Stimulated activated CD4-positive, alpha-beta T cell treated with anti-CD3 and anti-CD28 coated beads, Interleukin-4, amount 100 ng/mL, for 4 hours (primary cell): ENCODE measurements at regions not wholly inside any gene's neighbourhood (a gene's known extent, or its start where the extent isn't known, plus 50 kb on each side); places are given as distances from the start of the nearest gene placed in this dataset.
"Not testable (repeated sequence)": the region's sequence is repeated elsewhere in the genome, so short reads cannot be mapped to it uniquely, and the experiment has no call there.

Experiments used
- DNase-seq, 2 experiments: peaks; one replicate each; pipeline ENCODE4 v3.0.0-alpha.2; 2020

DNA sequence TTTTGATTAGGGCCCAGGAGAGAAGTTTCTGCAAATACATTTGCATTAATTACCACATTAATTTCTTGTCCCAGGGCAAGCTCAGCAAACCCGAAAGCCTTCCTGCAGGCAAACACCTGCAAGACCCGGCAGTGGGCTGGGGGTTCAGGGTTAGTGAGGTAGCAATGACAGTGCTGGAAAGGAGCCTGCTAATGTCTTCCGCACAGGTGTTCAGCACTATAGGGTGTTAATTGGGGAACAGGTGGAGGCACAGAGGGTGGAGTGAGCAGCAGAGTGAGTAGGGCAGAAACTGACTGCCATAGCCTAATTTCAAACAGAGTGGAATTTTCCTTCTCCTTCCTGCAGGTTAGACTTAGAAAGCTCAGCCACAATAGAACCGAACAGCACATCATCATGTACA lies 50.9 kb upstream of the UBASH3B start:
- DNase-seq, result no peak

DNA sequence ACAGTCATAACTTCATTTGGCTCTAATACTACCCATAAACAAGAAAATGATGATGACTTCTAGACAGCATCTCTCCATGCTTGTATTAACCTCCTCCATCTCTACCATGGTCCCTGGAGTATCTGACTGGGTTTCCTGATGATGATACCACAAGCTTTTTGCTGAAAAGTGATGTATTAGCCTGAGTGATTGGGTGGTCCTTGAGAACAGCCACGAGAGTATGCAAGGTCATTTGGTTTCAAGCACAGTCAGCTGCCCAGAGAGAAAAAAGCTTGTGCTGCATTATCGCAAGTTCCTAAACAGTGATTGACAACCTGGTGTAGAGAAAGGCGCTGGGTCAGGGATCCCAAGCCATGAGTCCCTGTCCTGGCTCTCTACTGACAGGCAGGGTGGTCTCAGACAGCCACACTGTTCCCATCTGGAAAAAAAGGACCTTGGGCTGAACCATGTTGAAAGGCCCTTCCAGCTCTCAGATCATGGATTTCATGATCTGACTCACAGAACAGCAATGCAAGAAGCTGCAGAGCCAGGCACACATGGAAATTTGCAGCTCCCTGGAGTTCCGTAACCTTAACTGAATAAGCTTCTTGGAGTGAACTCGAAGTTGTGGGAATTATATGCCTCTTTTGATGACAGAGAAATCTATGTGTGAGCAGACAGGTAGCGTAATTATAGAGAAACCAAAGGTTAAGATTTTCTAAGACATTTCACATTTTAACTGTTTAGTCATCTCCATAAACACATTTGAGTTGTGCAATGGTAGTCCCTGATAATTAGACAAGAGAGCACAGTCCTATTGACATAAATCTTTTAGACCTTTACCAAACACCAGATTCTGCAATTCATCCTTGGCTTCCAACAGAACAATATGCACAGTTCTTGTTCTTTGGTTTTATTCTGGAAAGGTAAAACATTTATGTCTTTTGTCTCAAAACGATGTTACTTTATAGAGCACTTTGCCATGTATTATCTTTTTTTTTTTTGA lies 54.1 kb upstream of the UBASH3B start:
- DNase-seq, result no peak

DNA sequence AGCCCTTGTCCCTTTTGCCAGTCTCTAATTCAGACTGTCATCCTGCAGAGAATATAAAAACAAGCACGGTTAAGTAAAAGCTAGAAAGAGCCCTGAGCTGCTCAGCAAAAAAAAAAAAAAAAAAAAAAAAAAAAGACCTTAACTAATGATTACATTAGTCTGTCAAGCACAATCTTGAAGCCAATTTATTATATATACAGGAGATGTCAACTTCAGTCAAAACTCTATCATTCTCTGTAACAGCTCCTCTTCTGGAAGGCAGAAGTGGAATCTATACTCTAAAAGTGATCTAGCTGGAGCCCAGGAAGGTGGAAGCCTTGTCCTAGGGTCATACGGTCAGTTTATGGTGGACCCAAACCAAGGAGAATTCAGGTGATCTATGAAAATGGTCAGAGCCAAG lies 55.2 kb upstream of the UBASH3B start:
- no peak for DNase-seq

DNA sequence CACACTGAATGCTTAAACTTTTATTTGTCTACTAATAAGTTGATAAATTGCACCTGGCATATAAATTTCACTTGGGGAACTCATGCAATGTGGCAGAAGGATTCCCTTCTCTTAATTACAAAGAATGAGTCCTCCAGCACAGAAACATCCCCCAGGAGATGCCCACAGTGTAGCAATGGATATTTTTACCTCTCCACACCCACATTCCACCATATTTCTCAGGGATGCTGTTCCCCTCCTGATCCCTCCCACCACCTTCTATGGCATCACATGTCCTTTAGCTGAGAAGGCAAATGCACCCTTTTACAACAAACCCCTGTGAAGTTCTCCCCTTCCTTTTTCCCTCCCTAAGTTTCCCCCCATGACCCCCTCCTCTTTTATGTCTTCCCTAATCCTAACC lies 56.1 kb upstream of the UBASH3B start:
- DNase-seq, result no peak

DNA sequence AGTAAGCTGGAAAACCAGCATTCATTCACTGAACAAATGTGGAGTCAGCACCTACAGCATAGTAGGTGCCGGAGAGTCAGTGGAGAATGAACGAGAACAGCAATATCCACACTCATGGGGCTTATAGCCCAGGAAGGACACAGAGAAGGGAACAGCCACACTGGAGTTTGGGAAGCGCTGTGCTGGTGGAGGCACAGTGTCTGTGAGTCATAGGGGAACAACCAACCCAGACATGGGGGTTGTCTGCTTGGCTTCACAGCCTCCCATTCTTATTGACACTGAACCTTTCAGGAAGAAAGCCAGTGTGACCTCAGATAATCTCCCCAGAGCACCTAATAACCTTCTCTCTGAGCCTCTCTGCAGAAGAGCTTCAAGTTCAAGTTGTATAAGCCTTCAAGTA lies 56.6 kb upstream of the UBASH3B start:
- no peak for DNase-seq

DNA sequence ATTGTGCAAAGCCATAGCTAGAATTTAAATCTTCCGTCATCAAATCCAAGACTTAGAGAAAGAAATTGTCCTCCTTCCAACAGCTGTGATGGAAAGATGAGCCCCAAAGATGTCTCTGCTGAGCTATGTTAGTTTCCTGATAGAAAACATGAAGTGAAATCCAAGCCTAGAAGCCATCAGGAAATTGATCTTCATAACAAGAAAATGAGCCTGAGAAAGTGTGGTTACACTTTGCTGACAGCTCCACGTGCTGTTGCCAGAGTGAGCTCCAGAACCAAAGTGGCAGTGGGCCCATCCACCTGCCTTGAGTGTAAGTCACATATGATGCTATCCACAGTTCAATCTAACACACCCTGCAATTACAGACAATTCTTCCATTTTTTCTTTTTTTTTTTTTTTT lies 58.0 kb upstream of the UBASH3B start:
- DNase-seq, result no peak

DNA sequence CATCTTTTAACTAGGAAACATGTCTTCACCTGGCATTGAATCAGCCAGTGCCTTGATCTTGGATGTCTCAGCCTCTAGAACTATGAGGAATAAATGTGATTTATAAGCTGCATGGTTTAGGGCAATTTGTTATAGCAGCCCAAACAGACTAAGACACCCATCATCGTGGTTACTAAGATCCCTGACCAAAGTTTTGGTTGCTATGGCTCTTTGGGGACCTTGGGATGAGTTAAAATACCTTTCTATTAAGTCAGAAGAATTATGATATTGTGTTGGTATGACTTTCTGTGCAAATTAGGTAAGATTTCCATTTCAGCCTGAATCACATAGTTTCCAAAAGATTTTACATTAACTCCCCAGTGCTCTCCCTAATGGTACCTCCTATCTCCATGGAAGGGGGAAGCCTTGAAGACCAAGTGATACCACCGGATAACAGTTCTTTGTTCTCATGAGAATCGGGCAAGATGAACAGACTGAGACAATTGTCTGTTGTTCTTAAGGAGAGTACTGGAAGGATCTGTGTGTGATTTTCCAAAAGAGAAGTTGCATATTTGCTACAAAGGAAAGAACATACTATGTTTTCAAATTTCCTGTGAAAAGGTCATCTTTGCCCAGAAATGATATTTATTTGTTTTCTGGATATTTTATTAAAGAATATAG lies 60.4 kb upstream of the UBASH3B start:
- DNase-seq, result no peak

DNA sequence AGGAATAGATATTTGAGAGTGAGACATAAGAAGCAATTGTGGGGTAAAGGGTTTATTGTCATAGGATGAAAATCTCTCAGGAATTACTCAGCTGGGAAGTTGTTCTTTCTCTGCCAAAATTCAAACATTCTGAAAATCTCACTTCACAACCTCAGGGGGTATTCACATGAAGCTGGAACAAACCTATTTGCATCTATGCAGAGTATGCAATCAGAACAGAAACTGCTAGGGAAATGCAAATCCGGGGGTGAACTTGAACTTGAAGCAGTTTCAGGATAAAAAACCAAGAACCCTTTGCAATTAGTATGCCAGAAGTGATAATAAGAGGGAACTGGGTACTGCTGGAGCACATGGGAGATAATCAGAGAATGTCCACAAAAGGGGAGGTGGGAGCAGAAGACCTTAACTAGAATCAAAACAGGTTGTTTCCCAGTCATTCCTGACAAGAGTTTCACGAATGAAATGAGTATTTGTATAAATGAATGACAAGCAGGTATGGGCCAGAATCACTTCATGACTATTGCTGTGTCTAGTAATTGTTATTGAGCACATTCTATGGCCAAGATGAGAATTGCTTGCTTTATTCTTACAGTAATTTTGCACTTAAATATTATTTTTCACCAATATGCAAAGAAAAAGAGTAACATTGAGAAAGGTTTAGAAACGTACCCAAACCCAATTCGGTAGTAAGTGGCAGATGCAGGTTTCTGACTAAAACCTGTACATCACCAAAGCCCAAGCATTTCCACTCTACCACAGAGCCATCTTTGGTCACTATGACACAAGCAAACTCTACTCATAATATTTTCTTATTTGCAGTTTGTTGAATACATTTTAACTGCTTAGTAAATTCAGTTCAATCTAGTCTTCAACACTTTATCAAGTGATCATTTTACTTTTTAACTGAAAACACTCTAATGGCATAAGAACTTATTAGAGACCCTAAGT lies 61.8 kb upstream of the UBASH3B start:
- DNase-seq, result no peak

DNA sequence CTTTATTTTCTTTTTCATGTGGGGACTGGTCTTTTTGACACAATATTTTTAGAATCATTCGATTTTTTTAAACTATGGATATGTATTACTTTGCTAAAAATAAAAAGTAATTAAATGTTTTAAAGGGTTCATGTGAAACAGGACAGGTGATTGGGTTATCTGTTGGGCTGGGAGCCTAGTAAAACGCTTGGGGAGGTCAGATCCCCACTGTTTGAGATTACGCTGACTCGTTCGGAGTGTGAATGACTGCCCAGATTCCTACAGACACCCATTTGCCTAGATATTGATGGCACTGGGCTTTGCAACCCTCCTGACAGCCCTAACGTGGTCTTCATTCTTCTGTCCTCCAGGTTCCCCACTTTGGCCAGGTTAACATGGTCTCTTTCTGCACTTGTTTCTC lies 62.9 kb upstream of the UBASH3B start:
- no peak for DNase-seq

DNA sequence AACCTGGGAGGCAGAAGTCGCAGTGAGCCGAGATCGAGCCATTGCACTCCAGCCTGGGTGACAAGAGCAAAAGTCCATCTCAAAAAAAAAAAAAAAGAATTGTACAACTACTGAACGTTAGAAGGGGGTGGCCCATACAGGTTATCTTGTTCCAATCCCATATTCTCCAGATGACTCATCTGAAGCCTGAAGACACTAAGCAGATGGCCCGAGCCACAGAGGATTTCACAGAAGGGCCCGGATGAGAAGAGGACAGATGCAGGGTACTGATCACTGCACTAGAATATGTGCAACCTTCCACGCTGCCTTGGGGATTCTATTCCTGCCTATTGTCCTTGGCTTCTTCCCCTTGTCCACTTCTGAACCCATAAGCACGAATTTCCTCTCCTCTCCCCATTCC lies 70.9 kb upstream of the UBASH3B start:
- DNase-seq, result no peak

DNA sequence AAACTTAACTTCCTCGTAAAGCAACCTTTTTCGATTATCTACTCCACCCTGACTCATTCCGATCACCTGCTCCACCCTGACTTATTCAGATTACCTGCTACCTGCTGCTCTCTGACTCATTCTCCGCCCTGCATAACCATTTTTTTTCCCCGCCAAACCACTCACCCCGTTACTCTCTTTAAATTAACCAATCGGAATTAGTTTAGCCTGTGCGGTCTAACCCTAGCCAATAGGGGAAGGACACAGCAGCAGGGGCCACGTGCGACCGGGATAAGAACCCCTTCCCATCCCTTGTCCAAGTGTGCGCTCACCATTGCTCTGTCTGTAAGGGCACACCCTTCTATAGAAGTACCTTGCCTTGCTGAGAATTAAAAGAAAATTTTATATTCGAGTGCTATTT lies 75.5 kb upstream of the UBASH3B start:
- not testable (repeated sequence) for DNase-seq

DNA sequence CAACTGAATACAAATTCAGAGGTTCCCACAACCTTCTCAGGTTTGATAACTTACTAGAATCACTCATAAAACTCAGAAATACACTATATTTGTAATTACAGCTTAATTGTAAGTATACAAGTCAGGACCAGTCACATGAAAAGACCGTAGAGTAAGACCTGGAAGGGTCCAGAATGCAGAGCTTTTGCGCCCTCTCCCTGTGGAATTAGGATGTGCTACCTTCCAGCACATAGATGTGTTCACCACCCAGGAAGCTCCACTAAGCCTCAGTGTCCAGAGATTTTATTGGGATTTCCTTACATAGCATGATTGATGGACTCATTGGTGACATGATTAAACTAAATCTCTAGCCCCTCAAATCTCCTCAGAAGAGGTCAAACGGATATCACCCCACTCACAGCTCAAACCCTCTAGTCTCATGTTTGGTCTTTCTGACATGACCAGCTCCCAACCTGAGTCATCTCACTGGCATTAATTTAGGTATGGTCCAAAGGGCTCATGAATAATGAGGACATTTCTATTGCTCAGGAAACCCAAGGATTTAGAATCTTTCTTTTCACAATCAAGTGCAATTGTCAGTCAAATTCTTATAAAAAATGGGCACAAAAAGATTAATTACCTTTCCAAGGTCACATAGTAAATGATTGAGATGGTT lies 77.2 kb upstream of the UBASH3B start:
- DNase-seq, result no peak

DNA sequence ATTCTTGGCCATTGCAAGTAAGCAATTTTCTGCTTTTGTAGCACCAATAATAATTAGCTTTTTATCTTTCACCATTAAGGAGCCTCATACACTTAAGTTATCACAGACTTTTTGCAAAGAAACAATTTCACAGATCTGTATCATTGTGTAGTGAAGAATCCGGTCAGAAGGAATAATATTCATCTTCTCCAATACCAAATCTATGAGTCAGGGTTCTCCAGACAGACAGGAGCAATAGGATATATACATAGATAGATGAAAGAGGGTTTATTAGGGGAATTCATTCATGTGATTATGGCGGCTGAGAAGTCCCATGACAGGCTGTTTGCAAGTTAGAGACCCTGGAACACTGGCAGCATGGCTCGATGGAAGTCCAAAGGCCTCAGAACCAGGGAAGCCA lies 82.9 kb upstream of the UBASH3B start:
- no peak for DNase-seq

DNA sequence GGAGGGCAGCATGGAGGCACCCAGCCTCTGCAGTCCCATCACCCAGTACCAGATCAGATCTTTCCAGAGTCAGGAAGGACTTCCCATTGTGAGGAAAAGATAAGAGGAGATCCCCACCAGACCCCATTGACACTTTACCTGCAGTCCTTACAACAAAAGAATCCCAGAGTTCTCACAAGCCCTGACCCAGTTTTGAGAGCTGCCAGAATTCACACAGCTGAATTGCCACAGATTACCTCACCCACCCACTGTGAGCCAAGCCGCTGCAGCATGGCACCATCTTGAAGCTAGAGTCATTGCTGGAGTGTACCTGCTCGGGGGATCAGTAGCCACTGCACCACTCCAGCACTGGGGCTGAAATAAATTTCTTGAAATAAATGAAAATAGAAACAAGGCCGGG lies 91.8 kb upstream of the UBASH3B start:
- no peak for DNase-seq

DNA sequence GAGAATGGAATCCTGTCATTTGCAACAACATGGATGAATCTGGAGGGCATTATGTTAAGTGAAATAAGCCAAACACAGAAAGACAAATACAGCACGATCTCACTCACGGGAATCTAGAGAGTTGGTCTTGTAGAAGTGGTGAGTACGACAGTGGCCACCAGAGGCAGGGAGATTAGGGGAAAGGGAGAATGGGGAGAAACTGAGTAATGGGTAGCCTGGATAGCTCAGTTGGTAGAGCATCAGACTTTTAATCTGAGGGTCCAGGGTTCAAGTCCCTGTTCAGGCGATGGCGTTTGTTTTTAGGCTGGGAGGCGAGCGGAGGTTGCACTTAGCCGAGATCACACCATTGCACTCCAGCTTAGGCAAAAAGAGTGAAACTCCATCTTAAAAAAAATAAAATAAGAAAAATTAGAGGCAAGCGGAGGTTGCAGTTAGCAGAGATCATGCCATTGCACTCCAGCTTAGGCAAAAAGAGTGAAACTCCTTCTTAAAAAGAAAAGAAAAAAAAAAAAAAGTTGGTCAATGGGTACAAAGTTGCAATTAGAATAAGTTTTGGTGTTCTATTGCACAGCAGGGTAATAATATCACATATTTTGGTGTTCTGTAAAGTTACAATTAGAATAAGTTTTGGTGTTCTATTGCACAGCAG lies 95.7 kb upstream of the UBASH3B start:
- DNase-seq, result no peak

DNA sequence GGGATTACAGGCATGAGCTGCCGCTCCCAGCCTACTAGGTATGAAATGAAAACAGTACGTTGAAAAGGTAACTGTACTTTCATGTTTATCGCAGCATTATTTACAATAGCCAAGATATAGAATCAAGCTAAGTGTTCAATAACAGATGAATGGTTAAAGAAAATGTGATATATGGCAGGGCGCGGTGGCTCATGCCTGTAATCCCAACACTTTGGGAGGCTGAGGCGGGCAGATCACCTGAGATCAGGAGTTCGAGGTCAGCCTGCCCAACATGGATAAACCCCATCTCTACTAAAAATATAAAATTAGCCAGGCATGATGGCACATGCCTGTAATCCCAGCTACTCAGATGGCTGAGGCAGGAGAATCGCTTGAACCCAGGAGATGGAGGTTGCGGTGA lies 96.3 kb upstream of the UBASH3B start:
- DNase-seq, result not testable (repeated sequence)

DNA sequence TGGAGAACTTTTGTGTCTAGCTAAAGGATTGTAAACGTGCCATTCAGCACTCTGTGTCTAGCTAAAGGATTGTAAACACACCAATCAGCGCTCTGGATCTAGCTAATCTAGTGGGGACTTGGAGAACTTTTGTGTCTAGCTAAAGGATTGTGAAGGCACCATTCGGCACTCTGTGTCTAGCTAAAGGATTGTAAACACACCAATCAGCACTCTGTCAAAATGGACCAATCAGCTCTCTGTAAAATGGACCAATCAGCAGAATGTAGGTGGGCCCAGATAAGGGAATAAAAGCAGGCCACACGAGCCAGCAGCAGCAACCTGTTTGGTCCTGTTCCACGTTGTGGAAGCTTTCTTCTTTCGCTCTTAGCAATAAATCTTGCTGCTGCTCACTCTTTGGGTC lies 98.4 kb upstream of the UBASH3B start:
- DNase-seq, result not testable (repeated sequence)

DNA sequence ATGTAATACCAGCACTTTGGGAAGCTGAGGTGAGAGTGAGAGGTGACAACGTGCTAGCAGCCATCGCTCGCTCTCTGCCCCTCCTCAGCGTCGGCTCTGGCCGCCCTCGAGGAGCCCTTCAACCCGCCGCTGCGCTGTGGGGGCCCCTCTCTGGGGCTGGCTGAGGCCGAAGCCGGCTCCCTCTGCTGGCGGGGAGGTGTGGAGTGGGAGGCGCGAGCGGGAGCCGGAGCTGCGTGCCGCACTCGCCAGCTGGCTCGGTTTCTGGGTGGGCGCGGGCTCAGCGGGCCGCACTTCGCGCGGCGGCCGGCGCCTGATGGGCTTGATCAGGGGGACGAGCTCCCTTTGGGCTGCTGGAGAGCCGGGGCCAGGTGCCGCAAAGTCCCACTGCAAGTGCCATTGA lies 98.9 kb upstream of the UBASH3B start:
- peak in 1 of 2 experiments; percentile 3 for DNase-seq

DNA sequence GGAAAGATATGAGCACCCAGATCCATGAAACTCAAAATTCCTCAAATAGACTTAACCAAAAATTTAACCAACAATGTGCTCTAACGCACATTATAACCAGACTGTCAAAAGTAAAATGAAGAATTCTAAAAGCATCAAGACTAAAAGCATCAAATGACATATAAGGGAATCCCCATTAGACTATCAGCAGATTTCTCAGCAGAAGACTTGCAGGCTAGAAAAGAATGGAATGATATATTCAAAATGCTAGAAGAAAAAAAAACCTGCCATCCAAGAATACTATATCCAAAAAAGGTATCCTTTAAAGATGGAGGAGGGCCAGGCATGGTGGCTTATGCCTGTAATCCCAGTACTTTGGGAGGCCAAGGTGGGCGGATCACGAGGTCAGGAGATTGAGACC lies 117.5 kb upstream of the UBASH3B start:
- DNase-seq, result no peak

DNA sequence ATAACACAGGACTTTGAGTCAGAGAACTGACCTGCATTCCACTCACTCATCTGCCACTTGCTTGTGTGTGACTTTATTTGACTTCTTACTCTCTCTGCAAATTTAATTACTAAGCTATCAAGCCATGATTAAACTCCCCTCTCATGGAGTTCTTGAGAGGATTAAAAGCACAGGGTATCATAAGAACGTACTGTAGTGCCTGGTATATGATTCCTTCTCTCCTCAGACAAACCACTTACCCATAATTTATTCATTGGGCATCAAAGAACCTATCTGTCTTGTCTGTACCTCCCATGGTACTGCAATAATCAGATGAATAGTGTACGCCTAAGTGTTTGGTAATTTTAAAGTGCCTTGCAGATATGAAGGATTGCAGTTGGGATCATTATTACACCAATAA lies 130.6 kb upstream of the UBASH3B start:
- DNase-seq, result no peak

DNA sequence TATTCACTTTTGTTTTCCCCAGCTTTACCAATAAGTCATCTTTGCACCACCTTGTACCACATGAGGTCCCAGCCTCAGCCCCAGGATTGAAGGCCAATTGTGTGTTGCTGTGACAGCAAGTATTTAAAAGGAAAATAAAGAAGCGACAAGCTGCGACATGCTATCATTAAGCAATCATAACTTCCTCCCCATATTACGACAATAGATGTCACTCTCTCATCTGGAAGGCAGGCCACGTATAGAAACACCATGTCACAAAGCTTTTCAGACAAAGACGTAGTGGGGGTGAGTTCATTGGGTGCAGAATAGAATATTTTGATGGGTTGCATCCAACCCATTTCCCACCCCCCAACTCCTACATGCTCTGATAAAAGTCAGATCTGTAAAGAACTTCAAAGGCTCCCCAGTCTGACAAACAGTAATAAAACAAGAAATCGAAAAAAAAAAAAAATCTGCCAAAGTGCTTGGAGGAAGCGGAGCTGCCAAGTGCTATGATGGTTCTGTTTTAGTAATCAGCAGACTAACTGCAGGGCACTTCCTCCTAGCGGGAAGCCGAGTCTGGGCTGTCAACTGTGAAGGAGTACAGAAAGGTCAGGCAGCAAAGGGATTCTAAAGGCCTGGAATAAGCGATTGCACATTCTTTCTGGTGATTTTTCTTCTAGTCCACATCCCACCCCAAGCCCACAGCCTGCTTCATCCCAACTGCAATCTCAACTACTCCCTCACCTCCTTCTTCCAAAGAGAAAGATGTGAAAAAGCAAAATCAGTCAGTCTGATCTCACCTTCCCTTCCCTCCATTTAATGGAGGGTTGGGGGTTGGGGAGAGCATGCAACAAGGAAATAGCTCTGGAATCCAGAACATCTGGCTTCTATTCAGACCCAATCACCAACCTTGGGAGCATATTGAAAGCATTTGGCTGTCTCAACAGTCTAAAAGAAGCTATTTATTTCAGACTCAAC lies 131.4 kb upstream of the UBASH3B start:
- no peak for DNase-seq
